ENCODE measurements at regions not wholly inside any gene's neighbourhood (a gene's known extent, or its start where the extent isn't known, plus 50 kb on each side); places are given as distances from the start of the nearest gene placed in this dataset.
"Not testable (repeated sequence)": the region's sequence is repeated elsewhere in the genome, so short reads cannot be mapped to it uniquely, and the experiment has no call there.

DNA sequence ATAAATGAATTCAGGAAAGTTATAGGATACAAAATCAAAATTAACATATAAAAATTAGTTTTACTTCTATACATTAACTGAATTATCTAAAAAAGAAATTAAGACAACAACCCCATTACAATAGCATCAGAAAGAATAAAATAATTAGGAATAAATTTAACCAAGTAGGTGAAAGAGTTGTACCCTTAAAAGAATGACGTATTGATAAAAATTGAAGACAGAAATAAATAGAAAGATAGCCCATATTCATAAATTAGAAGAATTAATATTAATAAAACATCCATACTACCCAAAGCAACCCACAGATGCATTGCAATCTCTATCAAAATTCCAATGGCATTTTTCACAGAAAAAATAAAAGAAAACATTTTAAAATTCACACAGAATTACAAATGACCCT is 242.8 kb downstream of the MMUT start:
- ATAC-seq (no peak), DNase-seq (no peak)
- no peaks in the 10 kb centered on the region for H3K36me3 ChIP-seq (ENCODE audit: control insufficient read depth, insufficient read depth, low read length)
- no peaks in the 10 kb centered on the region for H3K36me3 Mint-ChIP-seq
- H3K9me3 ChIP-seq (ENCODE audit: control insufficient read depth, insufficient read depth, low read length) = no peaks in the 10 kb centered on the region
- WGBS (ENCODE audit: insufficient coverage) = no CpG with 5 or more reads among the region's 1 CpG
- intact Hi-C loops (cut with micrococcal nuclease) = no loop called here
- no peak overlapping the region for H3K27ac ChIP-seq (ENCODE audit: low read length)
- no peaks in the 10 kb centered on the region for H3K4me1 Mint-ChIP-seq
- H3K27me3 Mint-ChIP-seq (ENCODE audit: low read depth in 2 of 2) = no peaks in the 10 kb centered on the region
- no peak overlapping the region for H3K4me3 ChIP-seq (ENCODE audit: low read length)
- TF ChIP-seq, protein P1, sequence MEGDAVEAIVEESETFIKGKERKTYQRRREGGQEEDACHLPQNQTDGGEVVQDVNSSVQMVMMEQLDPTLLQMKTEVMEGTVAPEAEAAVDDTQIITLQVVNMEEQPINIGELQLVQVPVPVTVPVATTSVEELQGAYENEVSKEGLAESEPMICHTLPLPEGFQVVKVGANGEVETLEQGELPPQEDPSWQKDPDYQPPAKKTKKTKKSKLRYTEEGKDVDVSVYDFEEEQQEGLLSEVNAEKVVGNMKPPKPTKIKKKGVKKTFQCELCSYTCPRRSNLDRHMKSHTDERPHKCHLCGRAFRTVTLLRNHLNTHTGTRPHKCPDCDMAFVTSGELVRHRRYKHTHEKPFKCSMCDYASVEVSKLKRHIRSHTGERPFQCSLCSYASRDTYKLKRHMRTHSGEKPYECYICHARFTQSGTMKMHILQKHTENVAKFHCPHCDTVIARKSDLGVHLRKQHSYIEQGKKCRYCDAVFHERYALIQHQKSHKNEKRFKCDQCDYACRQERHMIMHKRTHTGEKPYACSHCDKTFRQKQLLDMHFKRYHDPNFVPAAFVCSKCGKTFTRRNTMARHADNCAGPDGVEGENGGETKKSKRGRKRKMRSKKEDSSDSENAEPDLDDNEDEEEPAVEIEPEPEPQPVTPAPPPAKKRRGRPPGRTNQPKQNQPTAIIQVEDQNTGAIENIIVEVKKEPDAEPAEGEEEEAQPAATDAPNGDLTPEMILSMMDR (IDR thresholded peaks at IDR 0.05) = no peak
- peaks cover 16 to 23% of the 10 kb centered on the region in 2 donors for H3K9me3 Mint-ChIP-seq
- H3K4me3 Mint-ChIP-seq = no peak overlapping the region
- no peaks in the 10 kb centered on the region for H3K27me3 ChIP-seq (ENCODE audit: control insufficient read depth, insufficient read depth, low read length)
- no peak overlapping the region for H3K27ac Mint-ChIP-seq
- no peaks in the 10 kb centered on the region for H3K4me1 ChIP-seq (ENCODE audit: control insufficient read depth, insufficient read depth, low read length)

DNA sequence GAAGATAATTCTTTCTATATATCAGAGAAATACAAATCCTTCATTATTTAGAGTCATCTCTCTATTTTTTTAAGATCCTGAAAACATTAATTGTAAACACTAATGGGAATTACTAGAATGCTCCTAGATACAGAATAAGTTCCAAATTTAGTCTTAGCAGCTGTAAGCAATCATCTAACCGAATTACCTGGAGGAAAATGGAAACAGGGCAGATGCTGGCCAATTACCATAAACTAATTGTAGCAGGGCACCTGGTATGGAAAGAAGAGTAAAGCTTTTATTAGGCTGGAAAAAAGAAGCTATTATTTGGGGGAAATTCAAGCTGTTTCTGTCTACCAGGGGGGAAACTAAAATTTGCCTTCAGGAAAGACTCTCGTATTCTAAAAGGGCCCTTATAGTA is 257.5 kb downstream of the MMUT start:
- DNase-seq = no peak
- Mint-ChIP-seq H3K27me3 (ENCODE audit: low read depth in 2 of 2) (no peaks in the 10 kb centered on the region), H3K4me1 (no peaks in the 10 kb centered on the region), H3K36me3 (peaks cover 10% of the 10 kb centered on the region), H3K4me3 (no peak overlapping the region), H3K27ac (no peak overlapping the region), H3K9me3 (peaks cover 18 to 27% of the 10 kb centered on the region in 2 donors)
- no peaks in the 10 kb centered on the region for H3K27me3 ChIP-seq (ENCODE audit: control insufficient read depth, insufficient read depth, low read length)
- H3K4me1 ChIP-seq (ENCODE audit: control insufficient read depth, insufficient read depth, low read length) = no peaks in the 10 kb centered on the region
- TF ChIP-seq, protein P1 (IDR thresholded peaks at IDR 0.05) = no peak
- no peak overlapping the region for H3K4me3 ChIP-seq (ENCODE audit: low read length)
- 76% methylated on average over 2 of the region's 2 CpGs for WGBS (ENCODE audit: insufficient coverage)
- H3K27ac ChIP-seq (ENCODE audit: low read length) = no peak overlapping the region
- H3K9me3 ChIP-seq (ENCODE audit: control insufficient read depth, insufficient read depth, low read length) = peaks cover 7% of the 10 kb centered on the region
- ATAC-seq = no peak
- H3K36me3 ChIP-seq (ENCODE audit: control insufficient read depth, insufficient read depth, low read length) = no peaks in the 10 kb centered on the region
- intact Hi-C loops (cut with micrococcal nuclease) = no loop called here

DNA sequence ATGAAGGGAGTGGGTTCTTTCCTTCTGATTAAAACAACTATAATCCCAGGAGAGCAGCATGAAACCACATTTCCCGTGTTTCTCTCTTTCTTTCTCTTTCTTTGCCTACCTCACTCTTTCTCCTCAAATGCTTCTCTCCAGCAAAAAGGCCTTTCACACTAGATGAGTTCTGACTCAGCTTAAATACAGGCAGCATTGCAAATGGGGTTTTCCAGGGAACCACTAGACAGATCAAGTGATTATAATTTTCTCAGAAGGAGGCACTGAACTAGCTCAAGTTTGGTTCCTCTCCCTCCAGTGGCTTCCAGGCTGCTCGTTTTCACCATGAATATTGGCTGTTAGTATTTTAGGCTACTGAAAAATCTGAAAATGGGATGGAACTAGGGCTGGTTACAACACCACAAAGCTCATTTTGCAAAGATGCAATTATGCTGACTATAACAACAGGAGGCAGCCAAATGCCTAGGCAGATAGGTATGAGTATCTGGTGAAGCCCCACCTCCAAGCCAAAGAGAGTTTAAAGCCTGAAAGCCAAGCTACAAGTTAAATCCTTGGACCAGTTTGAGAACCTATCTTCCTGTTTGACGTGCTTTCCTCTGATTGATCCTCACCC is 260.0 kb downstream of the MMUT start:
- peaks cover 17 to 22% of the 10 kb centered on the region in 2 donors for H3K9me3 Mint-ChIP-seq
- Histone ChIP-seq H3K36me3 (ENCODE audit: control insufficient read depth, insufficient read depth, low read length) (no peaks in the 10 kb centered on the region), H3K4me3 (ENCODE audit: low read length) (no peak overlapping the region), H3K27ac (ENCODE audit: low read length) (no peak overlapping the region), H3K27me3 (ENCODE audit: control insufficient read depth, insufficient read depth, low read length) (no peaks in the 10 kb centered on the region), H3K9me3 (ENCODE audit: control insufficient read depth, insufficient read depth, low read length) (peaks cover 7% of the 10 kb centered on the region), H3K4me1 (ENCODE audit: control insufficient read depth, insufficient read depth, low read length) (no peaks in the 10 kb centered on the region)
- H3K4me1 Mint-ChIP-seq = no peaks in the 10 kb centered on the region
- WGBS (ENCODE audit: insufficient coverage) = 57% methylated on average over 3 of the region's 3 CpGs
- peaks cover 10% of the 10 kb centered on the region for H3K36me3 Mint-ChIP-seq
- ATAC-seq (no peak), DNase-seq (no peak)
- intact Hi-C loops (cut with micrococcal nuclease) = no loop called here
- H3K4me3 Mint-ChIP-seq = no peak overlapping the region
- no peak overlapping the region for H3K27ac Mint-ChIP-seq
- TF ChIP-seq, protein P1 (IDR thresholded peaks at IDR 0.05) = no peak
- no peaks in the 10 kb centered on the region for H3K27me3 Mint-ChIP-seq (ENCODE audit: low read depth in 2 of 2)

DNA sequence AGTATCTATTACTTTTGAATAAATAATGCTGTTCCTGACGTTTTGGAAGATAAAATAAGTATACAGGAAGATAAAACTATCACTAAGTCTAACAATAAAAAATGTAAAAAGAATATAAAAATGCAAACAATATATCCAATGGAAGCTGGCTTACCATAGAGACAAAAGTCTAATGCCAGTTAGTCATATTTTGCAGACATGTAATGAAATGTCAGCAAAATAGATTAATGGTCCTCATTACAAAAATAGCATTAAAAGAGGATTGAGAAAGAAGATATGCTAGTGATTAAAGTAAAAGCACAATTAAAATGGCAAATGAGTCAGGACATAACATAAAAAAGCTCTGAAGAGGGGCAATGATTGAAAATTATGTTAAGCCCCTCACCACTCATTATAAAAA is 265.0 kb downstream of the MMUT start:
- no peak overlapping the region for H3K4me3 ChIP-seq (ENCODE audit: low read length)
- H3K27me3 ChIP-seq (ENCODE audit: control insufficient read depth, insufficient read depth, low read length) = no peaks in the 10 kb centered on the region
- H3K9me3 Mint-ChIP-seq = peaks cover 19 to 21% of the 10 kb centered on the region in 2 donors
- no CpG with 5 or more reads among the region's 1 CpG for WGBS (ENCODE audit: insufficient coverage)
- H3K4me3 Mint-ChIP-seq = no peak overlapping the region
- DNase-seq (no peak), ATAC-seq (no peak)
- no peak overlapping the region for H3K27ac Mint-ChIP-seq
- H3K36me3 ChIP-seq (ENCODE audit: control insufficient read depth, insufficient read depth, low read length) = no peaks in the 10 kb centered on the region
- H3K27me3 Mint-ChIP-seq (ENCODE audit: low read depth in 2 of 2) = no peaks in the 10 kb centered on the region
- H3K36me3 Mint-ChIP-seq = no peaks in the 10 kb centered on the region
- H3K9me3 ChIP-seq (ENCODE audit: control insufficient read depth, insufficient read depth, low read length) = no peaks in the 10 kb centered on the region
- intact Hi-C loops (cut with micrococcal nuclease) = no loop called here
- no peak overlapping the region for H3K27ac ChIP-seq (ENCODE audit: low read length)
- no peaks in the 10 kb centered on the region for H3K4me1 Mint-ChIP-seq
- no peaks in the 10 kb centered on the region for H3K4me1 ChIP-seq (ENCODE audit: control insufficient read depth, insufficient read depth, low read length)
- TF ChIP-seq, protein P1 (IDR thresholded peaks at IDR 0.05) = no peak

DNA sequence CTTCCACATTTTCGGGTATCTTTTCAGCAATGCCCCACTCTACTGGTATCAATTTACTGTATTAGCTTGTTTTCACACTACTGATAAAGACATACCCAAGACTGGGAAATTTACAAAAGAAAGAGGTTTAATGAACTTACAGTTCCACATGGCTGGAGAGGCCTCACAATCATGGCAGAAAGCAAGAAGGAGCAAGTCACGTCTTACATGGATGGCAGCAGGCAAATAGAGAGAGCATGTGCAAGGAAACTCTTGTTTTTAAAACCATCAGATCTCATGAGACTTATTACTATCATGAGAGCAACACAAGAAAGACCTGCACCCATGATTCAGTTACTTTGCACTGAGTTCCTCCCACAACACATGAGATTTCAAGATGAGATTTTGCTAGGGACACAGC is 300.7 kb downstream of the MMUT start:
- DNase-seq; H3K4me1 Mint-ChIP-seq; H3K27ac Mint-ChIP-seq; H3K27ac ChIP-seq (ENCODE audit: low read length); H3K36me3 Mint-ChIP-seq; H3K4me1 ChIP-seq (ENCODE audit: control insufficient read depth, insufficient read depth, low read length); ATAC-seq; H3K27me3 ChIP-seq (ENCODE audit: control insufficient read depth, insufficient read depth, low read length); intact Hi-C loops (cut with micrococcal nuclease); H3K4me3 ChIP-seq (ENCODE audit: low read length); H3K4me3 Mint-ChIP-seq; H3K9me3 ChIP-seq (ENCODE audit: control insufficient read depth, insufficient read depth, low read length); H3K27me3 Mint-ChIP-seq (ENCODE audit: low read depth in 2 of 2); H3K36me3 ChIP-seq (ENCODE audit: control insufficient read depth, insufficient read depth, low read length): not testable (repeated sequence)
- 70% methylated on average over 2 of the region's 2 CpGs for WGBS (ENCODE audit: insufficient coverage)
- H3K9me3 Mint-ChIP-seq = peaks cover 17 to 22% of the 10 kb centered on the region in 2 donors

Data from natural killer cell (primary cell).